Naive B cell (primary cell): ENCODE measurements at regions not wholly inside any gene's neighbourhood (a gene's known extent, or its start where the extent isn't known, plus 50 kb on each side); places are given as distances from the start of the nearest gene placed in this dataset.

ENCODE experiments used
- ATAC-seq, 2 donors: fragments of 150-1000 bp; cut with Tn5 transposase; 2 replicates each; pipeline ENCODE4 v1.10.0; 2021; ENCODE audit warnings: low read depth in 2 of 2, mild to moderate bottlenecking in 2 of 2, moderate library complexity in 2 of 2
- DNase-seq: peaks from one replicate; pipeline ENCODE4 v3.0.0; 2022
- H3K27ac Mint-ChIP-seq, 6 donors: one replicate each; pipeline ENCODE4 v1.8.0; 2020 to 2022; ENCODE audit warnings: mild to moderate bottlenecking in 6 of 6, mixed read lengths in 6 of 6, moderate library complexity in 5 of 6, inconsistent platforms in 2 of 6
- H3K27me3 Mint-ChIP-seq, 3 donors: one replicate each; pipeline ENCODE4 v1.8.0; 2021 to 2022; ENCODE audit warnings: mixed read lengths in 3 of 3, mild to moderate bottlenecking in 1 of 3
- H3K36me3 Mint-ChIP-seq, 2 donors: one replicate each; pipeline ENCODE4 v1.8.0; 2020 to 2022; ENCODE audit warnings: mixed read lengths in 2 of 2, inconsistent platforms in 1 of 2, mild to moderate bottlenecking in 1 of 2
- H3K4me1 Mint-ChIP-seq, 3 donors: one replicate each; pipeline ENCODE4 v1.8.0; 2020 to 2022; ENCODE audit warnings: mixed read lengths in 3 of 3, inconsistent platforms in 1 of 3, mild to moderate bottlenecking in 1 of 3, moderate library complexity in 1 of 3
- H3K4me3 Mint-ChIP-seq, 8 donors: one replicate each; pipeline ENCODE4 v1.8.0; 2020 to 2022; ENCODE audit warnings: mild to moderate bottlenecking in 8 of 8, mixed read lengths in 8 of 8, moderate library complexity in 8 of 8, inconsistent platforms in 2 of 8
- H3K9me3 Mint-ChIP-seq, 7 donors: one replicate each; pipeline ENCODE4 v1.8.0; 2020 to 2022; ENCODE audit warnings: mixed read lengths in 7 of 7, mild to moderate bottlenecking in 5 of 7, inconsistent platforms in 2 of 7, moderate library complexity in 1 of 7

- no peaks in the 10 kb centered on the region for H3K36me3 Mint-ChIP-seq
- H3K27me3 Mint-ChIP-seq, result no peaks in the 10 kb centered on the region
- H3K27ac Mint-ChIP-seq, result no peak overlapping the region
- no peak overlapping the region for H3K4me3 Mint-ChIP-seq
- DNase-seq (no peak), ATAC-seq (no peak)
- no peaks in the 10 kb centered on the region for H3K9me3 Mint-ChIP-seq
- H3K4me1 Mint-ChIP-seq, result no peaks in the 10 kb centered on the region
These were observed 274.9 kb downstream of the RFPL4B start for GRCh38 chr6:112622036-112622435.

GRCh38 chr6:112626468-112627082, 279.4 kb downstream of the RFPL4B start:
- DNase-seq (no peak), ATAC-seq (no peak)
- H3K27me3 Mint-ChIP-seq, result no peaks in the 10 kb centered on the region
- H3K4me1 Mint-ChIP-seq, result no peaks in the 10 kb centered on the region
- H3K27ac Mint-ChIP-seq, result no peak overlapping the region
- no peak overlapping the region for H3K4me3 Mint-ChIP-seq
- no peaks in the 10 kb centered on the region for H3K9me3 Mint-ChIP-seq
- no peaks in the 10 kb centered on the region for H3K36me3 Mint-ChIP-seq

GRCh38 chr6:112634376-112634775, 287.2 kb downstream of the RFPL4B start:
- H3K27me3 Mint-ChIP-seq, result no peaks in the 10 kb centered on the region
- no peaks in the 10 kb centered on the region for H3K36me3 Mint-ChIP-seq
- H3K9me3 Mint-ChIP-seq, result no peaks in the 10 kb centered on the region
- DNase-seq (no peak), ATAC-seq (no peak)
- no peaks in the 10 kb centered on the region for H3K4me1 Mint-ChIP-seq
- no peak overlapping the region for H3K27ac Mint-ChIP-seq
- no peak overlapping the region for H3K4me3 Mint-ChIP-seq

- DNase-seq (no peak), ATAC-seq (no peak)
- no peaks in the 10 kb centered on the region for H3K9me3 Mint-ChIP-seq
- H3K27ac Mint-ChIP-seq, result no peak overlapping the region
- H3K4me3 Mint-ChIP-seq, result no peak overlapping the region
- H3K27me3 Mint-ChIP-seq, result no peaks in the 10 kb centered on the region
- no peaks in the 10 kb centered on the region for H3K36me3 Mint-ChIP-seq
- no peaks in the 10 kb centered on the region for H3K4me1 Mint-ChIP-seq
These were observed 289.6 kb downstream of the RFPL4B start for GRCh38 chr6:112636650-112637262.

- H3K4me3 Mint-ChIP-seq, result no peak overlapping the region
- H3K4me1 Mint-ChIP-seq, result no peaks in the 10 kb centered on the region
- no peaks in the 10 kb centered on the region for H3K36me3 Mint-ChIP-seq
- no peak overlapping the region for H3K27ac Mint-ChIP-seq
- DNase-seq (no peak), ATAC-seq (no peak)
- H3K27me3 Mint-ChIP-seq, result no peaks in the 10 kb centered on the region
- H3K9me3 Mint-ChIP-seq, result no peaks in the 10 kb centered on the region
These were observed 292.3 kb downstream of the RFPL4B start for GRCh38 chr6:112639391-112639831.

GRCh38 chr6:112640891-112641290, 293.8 kb downstream of the RFPL4B start:
- ATAC-seq (no peak), DNase-seq (no peak)
- Mint-ChIP-seq H3K27ac (no peak overlapping the region), H3K4me3 (no peak overlapping the region), H3K4me1 (no peaks in the 10 kb centered on the region), H3K36me3 (no peaks in the 10 kb centered on the region), H3K27me3 (no peaks in the 10 kb centered on the region), H3K9me3 (peaks cover 0 to under 1% (median 0%) of the 10 kb centered on the region in 7 donors)

- ATAC-seq (no peak), DNase-seq (no peak)
- H3K4me3 Mint-ChIP-seq, result no peak overlapping the region
- H3K27me3 Mint-ChIP-seq, result peaks cover 0 to 5% (median 5%) of the 10 kb centered on the region in 3 donors
- H3K36me3 Mint-ChIP-seq, result no peaks in the 10 kb centered on the region
- no peaks in the 10 kb centered on the region for H3K4me1 Mint-ChIP-seq
- H3K9me3 Mint-ChIP-seq, result peaks cover 0 to 5% (median 0%) of the 10 kb centered on the region in 7 donors
- no peak overlapping the region for H3K27ac Mint-ChIP-seq
These were observed 302.7 kb downstream of the RFPL4B start for GRCh38 chr6:112649853-112650252.

GRCh38 chr6:112651239-112651638, 304.1 kb downstream of the RFPL4B start:
- DNase-seq (no peak), ATAC-seq (no peak)
- Mint-ChIP-seq H3K27ac (no peak overlapping the region), H3K4me1 (no peaks in the 10 kb centered on the region), H3K36me3 (no peaks in the 10 kb centered on the region), H3K9me3 (peaks cover 0 to 3% (median 0%) of the 10 kb centered on the region in 7 donors), H3K27me3 (peaks cover 0 to 5% (median 5%) of the 10 kb centered on the region in 3 donors), H3K4me3 (no peak overlapping the region)

GRCh38 chr6:112659912-112660311, 312.8 kb downstream of the RFPL4B start:
- Mint-ChIP-seq H3K4me3 (no peak overlapping the region), H3K27ac (no peak overlapping the region), H3K9me3 (no peaks in the 10 kb centered on the region), H3K4me1 (no peaks in the 10 kb centered on the region), H3K27me3 (no peaks in the 10 kb centered on the region), H3K36me3 (no peaks in the 10 kb centered on the region)
- ATAC-seq, result no peak
- no peak for DNase-seq

- Mint-ChIP-seq H3K9me3 (peaks cover 0 to 1% (median 0%) of the 10 kb centered on the region in 7 donors), H3K4me1 (no peaks in the 10 kb centered on the region)
- no peak for ATAC-seq
These were observed 313.5 kb downstream of the RFPL4B start for GRCh38 chr6:112660626-112661025.

GRCh38 chr6:112663698-112664097, 316.6 kb downstream of the RFPL4B start:
- H3K9me3 Mint-ChIP-seq, result peaks cover 0 to 2% (median 0%) of the 10 kb centered on the region in 7 donors

More at GRCh38 chr6:112660626-112661025, 313.5 kb downstream of the RFPL4B start:
- Mint-ChIP-seq H3K4me3 (no peak overlapping the region), H3K27ac (peak overlapping the region in 1 of 6 donors; percentile 44), H3K27me3 (peaks cover 0 to 4% (median 0%) of the 10 kb centered on the region in 3 donors), H3K36me3 (no peaks in the 10 kb centered on the region)
- DNase-seq, result no peak

GRCh38 chr6:112665114-112665513, 318.0 kb downstream of the RFPL4B start:
- no peak overlapping the region for H3K27ac Mint-ChIP-seq
- no peak for DNase-seq
- no peaks in the 10 kb centered on the region for H3K4me1 Mint-ChIP-seq
- ATAC-seq, result no peak
- peaks cover 0 to 2% (median 0%) of the 10 kb centered on the region in 7 donors for H3K9me3 Mint-ChIP-seq
- H3K4me3 Mint-ChIP-seq, result no peak overlapping the region
- peaks cover 0 to 6% (median 0%) of the 10 kb centered on the region in 3 donors for H3K27me3 Mint-ChIP-seq
- no peaks in the 10 kb centered on the region for H3K36me3 Mint-ChIP-seq

More at GRCh38 chr6:112663698-112664097, 316.6 kb downstream of the RFPL4B start:
- H3K4me3 Mint-ChIP-seq, result no peak overlapping the region
- H3K4me1 Mint-ChIP-seq, result no peaks in the 10 kb centered on the region
- no peaks in the 10 kb centered on the region for H3K36me3 Mint-ChIP-seq
- no peak for DNase-seq
- H3K27ac Mint-ChIP-seq, result no peak overlapping the region
- no peak for ATAC-seq
- H3K27me3 Mint-ChIP-seq, result peaks cover 0 to 6% (median 0%) of the 10 kb centered on the region in 3 donors

- Mint-ChIP-seq H3K9me3 (peaks cover 0 to 2% (median 0%) of the 10 kb centered on the region in 7 donors), H3K4me3 (no peak overlapping the region), H3K36me3 (no peaks in the 10 kb centered on the region), H3K4me1 (no peaks in the 10 kb centered on the region), H3K27ac (no peak overlapping the region), H3K27me3 (peaks cover 0 to 6% (median 2%) of the 10 kb centered on the region in 3 donors)
- DNase-seq (no peak), ATAC-seq (no peak)
These were observed 318.7 kb downstream of the RFPL4B start for GRCh38 chr6:112665815-112666214.

GRCh38 chr6:112667427-112667826, 320.3 kb downstream of the RFPL4B start:
- Mint-ChIP-seq H3K27ac (no peak overlapping the region), H3K36me3 (no peaks in the 10 kb centered on the region), H3K4me1 (no peaks in the 10 kb centered on the region), H3K9me3 (peaks cover 0 to 2% (median 0%) of the 10 kb centered on the region in 7 donors), H3K4me3 (no peak overlapping the region), H3K27me3 (peaks cover 0 to 6% (median 5%) of the 10 kb centered on the region in 3 donors)
- DNase-seq (no peak), ATAC-seq (no peak)
